B cell (primary cell): ENCODE measurements at regions not wholly inside any gene's neighbourhood (a gene's known extent, or its start where the extent isn't known, plus 50 kb on each side); places are given as distances from the start of the nearest gene placed in this dataset.

ENCODE experiments used
- ATAC-seq: fragments of 200-7000 bp; cut with Tn5 transposase; one replicate; pipeline ENCODE4 v1.10.0; 2021; ENCODE audit warnings: low read depth, mild to moderate bottlenecking, moderate number of reproducible peaks, moderate library complexity
- CTCF ChIA-PET: fragments of 350-600 bp; sonication (Branson Sonifier 250); formaldehyde crosslinking; loops from one replicate; lab custom pipeline; 2021; ENCODE audit warnings: antibody characterized with exemption, inconsistent platforms; lab: Charles Lee
- POLR2A ChIA-PET: fragments of 350-600 bp; sonication (Branson Sonifier 250); formaldehyde crosslinking; loops from one replicate; lab custom pipeline; 2021; ENCODE audit warnings: antibody characterized with exemption; lab: Charles Lee
- DNase-seq: peaks from one replicate; pipeline ENCODE4 v3.0.0; 2013
- H2AFZ ChIP-seq: 2 replicates; pipeline ENCODE4 v1.6.1; 2012; ENCODE audit warnings: mild to moderate bottlenecking, low read depth, low read length; ENCODE audit not compliant: insufficient read depth, poor library complexity, severe bottlenecking
- H3K27ac ChIP-seq, 2 donors: 1 replicate in 1 of 2; 2 replicates in 1 of 2; pipeline ENCODE4 v1.5.1; 2012 to 2013; ENCODE audit warnings: low read length in 2 of 2, mild to moderate bottlenecking in 2 of 2, moderate library complexity in 1 of 2
- H3K27me3 ChIP-seq, 4 experiments: fragments of 200-600 bp in 1 of 4; sonication (generic) in 1 of 4; replicated peaks in 1 of 4; 1 replicate in 2 of 4; 2 replicates in 2 of 4; pipeline versions ENCODE4 v1.6.1 to v1.7.0; 2013 to 2016; ENCODE audit warnings: low read length in 3 of 4, mild to moderate bottlenecking in 2 of 4, mixed read lengths in 1 of 4, moderate library complexity in 1 of 4; ENCODE audit not compliant: insufficient read depth in 4 of 4, control insufficient read depth in 3 of 4; ENCODE audit errors: control extremely low read depth in 1 of 4
- H3K36me3 ChIP-seq, 2 experiments: replicated peaks in 1 of 2; 1 replicate in 1 of 2; 2 replicates in 1 of 2; pipeline versions ENCODE4 v1.6.1 to v1.7.1; 2013; ENCODE audit warnings: low read length in 1 of 2; ENCODE audit not compliant: insufficient read depth in 2 of 2, control insufficient read depth in 1 of 2; ENCODE audit errors: control extremely low read depth in 1 of 2, extremely low read depth in 1 of 2
- H3K4me1 ChIP-seq, 2 donors: fragments of 200-600 bp in 1 of 2; sonication (generic) in 1 of 2; 1 replicate in 1 of 2; 2 replicates in 1 of 2; pipeline versions ENCODE4 v1.5.1 to v1.6.1; 2013 to 2017; ENCODE audit warnings: low read length in 2 of 2; ENCODE audit not compliant: control insufficient read depth in 2 of 2, insufficient read depth in 2 of 2
- H3K4me2 ChIP-seq: replicated peaks from 2 replicates; pipeline ENCODE3; 2012; ENCODE audit warnings: mild to moderate bottlenecking, low read depth, low read length; ENCODE audit not compliant: poor library complexity, severe bottlenecking
- H3K4me3 ChIP-seq, 5 experiments: fragments of 200-600 bp in 1 of 5; sonication (generic) in 1 of 5; 1 replicate in 3 of 5; 2 replicates in 2 of 5; pipeline versions ENCODE4 v1.5.1 to v1.7.0; 2011 to 2016; ENCODE audit warnings: low read length in 4 of 5, mild to moderate bottlenecking in 4 of 5, low read depth in 2 of 5, control low read depth in 1 of 5, moderate library complexity in 1 of 5; ENCODE audit not compliant: insufficient read depth in 1 of 5; ENCODE audit errors: control extremely low read depth in 1 of 5, extremely low read depth in 1 of 5
- H3K79me2 ChIP-seq: fragments of 200-600 bp; sonication (generic); one replicate; pipeline ENCODE4 v1.6.0; 2016; ENCODE audit warnings: low read length; ENCODE audit not compliant: control insufficient read depth, insufficient read depth
- H3K9ac ChIP-seq: fragments of 200-600 bp; sonication (generic); 2 replicates; pipeline ENCODE4 v1.6.1; 2017; ENCODE audit warnings: mild to moderate bottlenecking, low read length, moderate library complexity
- H3K9me3 ChIP-seq, 3 donors: one replicate each; pipeline versions ENCODE4 v1.6.1 to v1.7.1; 2013; ENCODE audit warnings: low read length in 2 of 3; ENCODE audit not compliant: control insufficient read depth in 2 of 3, insufficient read depth in 1 of 3; ENCODE audit errors: control extremely low read depth in 1 of 3
- H4K20me1 ChIP-seq: 2 replicates; pipeline ENCODE4 v1.6.0; 2012; ENCODE audit warnings: mild to moderate bottlenecking, low read length; ENCODE audit not compliant: insufficient read depth, control insufficient read depth, poor library complexity, severe bottlenecking
- H3K27ac Mint-ChIP-seq: one replicate; pipeline ENCODE4 v1.8.0; 2021; ENCODE audit warnings: mixed read lengths
- H3K27me3 Mint-ChIP-seq: one replicate; pipeline ENCODE4 v1.8.0; 2021; ENCODE audit warnings: mixed read lengths
- H3K4me1 Mint-ChIP-seq: one replicate; pipeline ENCODE4 v1.8.0; 2021; ENCODE audit warnings: mixed read lengths
- H3K4me3 Mint-ChIP-seq: one replicate; pipeline ENCODE4 v1.8.0; 2021; ENCODE audit warnings: mixed read lengths
- H3K9me3 Mint-ChIP-seq: one replicate; pipeline ENCODE4 v1.8.0; 2022; ENCODE audit warnings: mixed read lengths; ENCODE audit not compliant: insufficient read depth
- EZH2 ChIP-seq: IDR thresholded peaks from 2 replicates; pipeline ENCODE4 v1.6.1; 2012; ENCODE audit warnings: borderline replicate concordance, low read depth, mild to moderate bottlenecking, moderate library complexity, low read length; ENCODE audit not compliant: insufficient read depth, poor library complexity, severe bottlenecking
- WGBS: methylation state at CpG from one replicate; pipeline ENCODE4 v1.1.5; 2013; ENCODE audit warnings: missing lambda C conversion rate; ENCODE audit not compliant: insufficient coverage; 5-methylcytosine and 5-hydroxymethylcytosine counted together
- intact Hi-C: fragments of 100-400 bp; cut with micrococcal nuclease; formaldehyde crosslinking; loops from one replicate; pipeline ENCODE4 v1.10.0; 2022
- TF ChIP-seq, protein P1 (sequence below): fragments of 200-600 bp; IDR thresholded peaks from one replicate; pipeline ENCODE4 v1.8.0; 2022; ENCODE audit warnings: antibody characterized with exemption, mild to moderate bottlenecking

DNA sequence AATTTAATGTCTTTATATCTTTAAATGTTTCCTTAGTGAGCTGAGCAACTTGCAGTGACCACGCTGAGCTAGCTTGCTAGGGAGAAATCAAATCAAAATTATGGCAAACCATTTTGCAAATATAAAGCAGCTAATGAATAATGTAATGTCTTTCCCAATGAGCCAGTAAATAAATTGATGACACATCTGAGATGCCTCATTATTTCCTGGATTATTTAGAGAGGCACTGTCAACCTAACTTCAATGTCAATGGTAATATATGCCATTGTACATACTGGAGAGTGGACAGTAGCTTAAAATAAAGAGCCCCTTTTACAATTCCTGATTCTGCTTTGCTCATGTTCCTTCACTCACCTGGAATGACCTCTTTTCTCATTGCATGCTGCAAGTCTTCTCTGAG lies 182.6 kb downstream of the PHLDA1 start:
- Histone ChIP-seq H3K4me3 (no peak overlapping the region), H3K4me2 (no peak overlapping the region), H3K9ac (no peak overlapping the region), H3K27ac (no peak overlapping the region), H3K9me3 (peaks cover 0 to 2% (median 0%) of the 10 kb centered on the region in 3 donors), H3K79me2 (no peaks in the 10 kb centered on the region), H2AFZ (no peak overlapping the region), H3K4me1 (peaks cover 0 to 6% of the 10 kb centered on the region in 2 donors), H3K27me3 (peaks cover 0 to 4% (median 0%) of the 10 kb centered on the region in 4 experiments), H3K36me3 (no peaks in the 10 kb centered on the region), H4K20me1 (no peaks in the 10 kb centered on the region)
- Mint-ChIP-seq H3K9me3 (peaks cover 2% of the 10 kb centered on the region), H3K4me1 (peaks cover 5% of the 10 kb centered on the region), H3K4me3 (no peak overlapping the region), H3K27ac (no peak overlapping the region), H3K27me3 (peaks cover 27% of the 10 kb centered on the region)
- POLR2A ChIA-PET: no interaction called here
- DNase-seq (no peak), ATAC-seq (no peak)
- TF ChIP-seq, protein P1, sequence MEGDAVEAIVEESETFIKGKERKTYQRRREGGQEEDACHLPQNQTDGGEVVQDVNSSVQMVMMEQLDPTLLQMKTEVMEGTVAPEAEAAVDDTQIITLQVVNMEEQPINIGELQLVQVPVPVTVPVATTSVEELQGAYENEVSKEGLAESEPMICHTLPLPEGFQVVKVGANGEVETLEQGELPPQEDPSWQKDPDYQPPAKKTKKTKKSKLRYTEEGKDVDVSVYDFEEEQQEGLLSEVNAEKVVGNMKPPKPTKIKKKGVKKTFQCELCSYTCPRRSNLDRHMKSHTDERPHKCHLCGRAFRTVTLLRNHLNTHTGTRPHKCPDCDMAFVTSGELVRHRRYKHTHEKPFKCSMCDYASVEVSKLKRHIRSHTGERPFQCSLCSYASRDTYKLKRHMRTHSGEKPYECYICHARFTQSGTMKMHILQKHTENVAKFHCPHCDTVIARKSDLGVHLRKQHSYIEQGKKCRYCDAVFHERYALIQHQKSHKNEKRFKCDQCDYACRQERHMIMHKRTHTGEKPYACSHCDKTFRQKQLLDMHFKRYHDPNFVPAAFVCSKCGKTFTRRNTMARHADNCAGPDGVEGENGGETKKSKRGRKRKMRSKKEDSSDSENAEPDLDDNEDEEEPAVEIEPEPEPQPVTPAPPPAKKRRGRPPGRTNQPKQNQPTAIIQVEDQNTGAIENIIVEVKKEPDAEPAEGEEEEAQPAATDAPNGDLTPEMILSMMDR: no peak
- no peak for TF ChIP-seq EZH2
- CTCF ChIA-PET: no interaction called here
- WGBS: no CpG with 5 or more reads among the region's 1 CpG
- intact Hi-C loops: no loop called here

DNA sequence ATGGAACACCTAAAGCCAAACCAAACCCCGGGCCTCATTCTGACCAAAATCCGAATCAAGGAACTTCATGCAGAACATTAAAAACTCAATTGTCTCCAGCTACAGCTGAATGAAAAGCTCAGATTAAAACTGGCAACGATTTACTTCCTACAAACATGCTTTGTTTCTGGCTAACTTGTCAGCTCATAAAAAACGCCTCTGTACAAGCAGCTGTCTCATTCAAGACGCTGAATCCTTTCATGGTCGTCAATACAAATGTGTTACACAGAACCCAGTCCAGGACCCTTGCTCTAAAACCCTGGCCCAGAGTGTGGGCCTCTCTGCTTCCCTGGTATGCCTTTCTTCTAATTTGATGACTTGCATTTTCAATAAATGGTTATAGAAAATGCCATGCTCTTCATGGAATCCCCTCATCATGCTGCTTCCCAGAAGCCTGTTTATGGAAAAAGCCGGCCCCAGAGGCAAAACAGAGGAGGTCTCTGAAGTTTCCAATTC lies 183.1 kb downstream of the PHLDA1 start:
- no peak overlapping the region for H3K27ac Mint-ChIP-seq
- no peak overlapping the region for H3K4me3 ChIP-seq
- CTCF ChIA-PET: no interaction called here
- H3K4me3 Mint-ChIP-seq: no peak overlapping the region
- H3K27me3 Mint-ChIP-seq: peaks cover 27% of the 10 kb centered on the region
- intact Hi-C loops: no loop called here
- H3K27ac ChIP-seq: no peak overlapping the region
- no peak overlapping the region for H3K4me2 ChIP-seq
- no peak for TF ChIP-seq EZH2
- TF ChIP-seq, protein P1: no peak
- peaks cover 2% of the 10 kb centered on the region for H3K9me3 Mint-ChIP-seq
- H3K9ac ChIP-seq: no peak overlapping the region
- WGBS: 59% methylated on average over 6 of the region's 7 CpGs
- H2AFZ ChIP-seq: no peak overlapping the region
- no peaks in the 10 kb centered on the region for H3K36me3 ChIP-seq
- no peaks in the 10 kb centered on the region for H4K20me1 ChIP-seq
- H3K4me1 ChIP-seq: peaks cover 0 to 2% of the 10 kb centered on the region in 2 donors
- no peaks in the 10 kb centered on the region for H3K9me3 ChIP-seq
- no peaks in the 10 kb centered on the region for H3K79me2 ChIP-seq
- no peak for ATAC-seq
- POLR2A ChIA-PET: no interaction called here
- no peaks in the 10 kb centered on the region for H3K27me3 ChIP-seq
- H3K4me1 Mint-ChIP-seq: peaks cover 3% of the 10 kb centered on the region
- no peak for DNase-seq
